K562 (cell line): ENCODE measurements at regions not wholly inside any gene's neighbourhood (a gene's known extent, or its start where the extent isn't known, plus 50 kb on each side); places are given as distances from the start of the nearest gene placed in this dataset.

Experiments used
- FIP1L1 ChIP-seq: fragments of 200-400 bp; formaldehyde crosslinking; IDR thresholded peaks from 2 replicates; pipeline ENCODE4 v1.6.1; 2018; ENCODE audit warnings: mild to moderate bottlenecking, low read depth, low read length; ENCODE audit not compliant: poor library complexity, severe bottlenecking
- HDAC8 ChIP-seq: fragments of 450-650 bp; IDR thresholded peaks from 2 replicates; pipeline ENCODE4 v1.6.1; 2016; ENCODE audit warnings: mild to moderate bottlenecking, missing genetic modification characterization, moderate library complexity, missing compliant biosample characterization
- NFXL1 ChIP-seq: fragments of 450-650 bp; formaldehyde crosslinking; IDR thresholded peaks from 2 replicates; pipeline ENCODE4 v1.4.0; 2021; ENCODE audit warnings: mild to moderate bottlenecking
- NKRF ChIP-seq: fragments of 450-650 bp; IDR thresholded peaks from 2 replicates; pipeline ENCODE4 v1.6.1; 2016; ENCODE audit warnings: borderline replicate concordance
- REST ChIP-seq, 2 experiments: fragments of 450-650 bp; formaldehyde crosslinking in 1 of 2; IDR thresholded peaks; 2 replicates each; pipeline versions ENCODE4 v1.4.0 to v1.6.1; 2014 to 2020; ENCODE audit warnings: mild to moderate bottlenecking in 2 of 2, borderline replicate concordance in 1 of 2, low read depth in 1 of 2
- SMAD4 ChIP-seq: fragments of 250-450 bp; sonication (Bioruptor Pico); conservative IDR thresholded peaks from 2 replicates; pipeline ENCODE4 v1.8.0; 2021; ENCODE audit warnings: inconsistent platforms, mild to moderate bottlenecking, moderate library complexity
- SMARCE1 ChIP-seq: fragments of 450-650 bp; IDR thresholded peaks from 2 replicates; pipeline ENCODE4 v1.7.1; 2016; ENCODE audit warnings: mild to moderate bottlenecking
- SRSF1 ChIP-seq: fragments of 200-400 bp; formaldehyde crosslinking; IDR thresholded peaks from 2 replicates; pipeline ENCODE4 v1.6.1; 2017; ENCODE audit warnings: mild to moderate bottlenecking, low read depth, low read length, moderate library complexity
- SUPT5H ChIP-seq: fragments of 450-650 bp; IDR thresholded peaks from 2 replicates; pipeline ENCODE4 v1.6.1; 2016
- TGIF2 ChIP-seq: sonication (generic); formaldehyde crosslinking; IDR thresholded peaks from 2 replicates; pipeline ENCODE4 v1.8.1; 2022; ENCODE audit warnings: mild to moderate bottlenecking, missing genetic modification reagents, moderate library complexity
- THAP12 ChIP-seq: fragments of 250-450 bp; sonication (Bioruptor Pico); IDR thresholded peaks from 2 replicates; pipeline ENCODE4 v1.9.0; 2021; ENCODE audit warnings: mild to moderate bottlenecking, inconsistent platforms
- U2AF1 ChIP-seq: fragments of 200-400 bp; formaldehyde crosslinking; optimal IDR thresholded peaks from 2 replicates; pipeline ENCODE3; 2017; ENCODE audit warnings: mild to moderate bottlenecking, low read depth, low read length, moderate library complexity
- XRCC4 ChIP-seq: IDR thresholded peaks from one replicate; pipeline ENCODE4 v1.6.1; 2011; ENCODE audit not compliant: insufficient read depth, insufficient read length; ENCODE audit errors: extremely low read depth

GRCh38 chr16:85554114-85554888 lies 58.8 kb upstream of the GSE1 start (continued):
- TF ChIP-seq XRCC4: no peak
- TF ChIP-seq REST (IDR thresholded peaks at IDR 0.05; ENCODE audit: borderline replicate concordance): 0 out of 2 replicates have a peak, but pooled peaks have one; percentile 16
- TF ChIP-seq REST (CRISPR knock-in tag; IDR thresholded peaks at IDR 0.05; ENCODE audit: low read depth): no peak
- TF ChIP-seq FIP1L1: no peak
- peak; percentile 84 for TF ChIP-seq SMARCE1
- TF ChIP-seq SMAD4: peak; percentile 43; the same call in 1 of the 2 replicates
- TF ChIP-seq SRSF1: no peak
- TF ChIP-seq U2AF1: no peak
- no peak for TF ChIP-seq NFXL1 (CRISPR knock-in tag)
- TF ChIP-seq SUPT5H: peak; percentile 80
- TF ChIP-seq THAP12 (CRISPR knock-in tag): no peak
- no peak for TF ChIP-seq HDAC8 (tag)
- TF ChIP-seq NKRF: peak; percentile 75
- no peak for TF ChIP-seq TGIF2 (CRISPR knock-in tag)
